Subcutaneous abdominal adipose tissue (tissue), 5 donors: ENCODE measurements at regions not wholly inside any gene's neighbourhood (a gene's known extent, or its start where the extent isn't known, plus 50 kb on each side); places are given as distances from the start of the nearest gene placed in this dataset.

Source experiments
- H3K27ac ChIP-seq: one replicate; pipeline ENCODE4 v1.7.0; 2013; ENCODE audit warnings: low read depth, mild to moderate bottlenecking, inconsistent platforms, low read length, moderate library complexity
- H3K27me3 ChIP-seq, 5 donors: one replicate each; pipeline ENCODE4 v1.7.0; 2013; ENCODE audit warnings: low read length in 5 of 5, inconsistent platforms in 1 of 5; ENCODE audit not compliant: control insufficient read depth in 5 of 5, insufficient read depth in 4 of 5
- H3K36me3 ChIP-seq, 5 donors: one replicate each; pipeline ENCODE4 v1.7.0; 2013; ENCODE audit warnings: low read length in 5 of 5; ENCODE audit not compliant: control insufficient read depth in 5 of 5, insufficient read depth in 5 of 5
- H3K4me1 ChIP-seq, 5 donors: one replicate each; pipeline ENCODE4 v1.7.0; 2013; ENCODE audit warnings: low read length in 5 of 5, mild to moderate bottlenecking in 3 of 5, moderate library complexity in 1 of 5; ENCODE audit not compliant: control insufficient read depth in 5 of 5, insufficient read depth in 5 of 5
- H3K4me3 ChIP-seq, 5 donors: one replicate each; pipeline ENCODE4 v1.7.0; 2013; ENCODE audit warnings: low read length in 5 of 5, low read depth in 1 of 5
- H3K9ac ChIP-seq, 5 donors: one replicate each; pipeline ENCODE4 v1.7.0; 2013; ENCODE audit warnings: low read length in 5 of 5, mild to moderate bottlenecking in 4 of 5, moderate library complexity in 3 of 5
- H3K9me3 ChIP-seq, 5 donors: one replicate each; pipeline ENCODE4 v1.7.0; 2013; ENCODE audit warnings: low read length in 5 of 5; ENCODE audit not compliant: control insufficient read depth in 5 of 5
- donor health status: healthy.
- donor health status: healthy.
- donor health status: healthy.
- donor health status: healthy.
- donor health status: healthy.

GRCh38 chr3:103002425-103003176 lies 567.8 kb downstream of the ZPLD1 start:
- H3K36me3 ChIP-seq: no peaks in the 10 kb centered on the region
- no peak overlapping the region for H3K9ac ChIP-seq
- peaks cover 3 to 28% (median 7%) of the 10 kb centered on the region in 5 donors for H3K4me1 ChIP-seq
- peak overlapping the region in 1 of 5 donors; percentile 37 for H3K4me3 ChIP-seq
- no peak overlapping the region for H3K27ac ChIP-seq
- H3K27me3 ChIP-seq: no peaks in the 10 kb centered on the region
- peaks cover 0 to under 1% (median 0%) of the 10 kb centered on the region in 5 donors for H3K9me3 ChIP-seq

GRCh38 chr3:103006526-103007183 lies 571.8 kb downstream of the ZPLD1 start:
- Histone ChIP-seq H3K4me1 (peaks cover 3 to 28% (median 7%) of the 10 kb centered on the region in 5 donors), H3K36me3 (no peaks in the 10 kb centered on the region), H3K27me3 (no peaks in the 10 kb centered on the region), H3K9ac (no peak overlapping the region), H3K27ac (no peak overlapping the region), H3K9me3 (no peaks in the 10 kb centered on the region), H3K4me3 (no peak overlapping the region)

GRCh38 chr3:103009609-103010008 lies 574.8 kb downstream of the ZPLD1 start:
- Histone ChIP-seq H3K9ac (no peak overlapping the region), H3K27me3 (no peaks in the 10 kb centered on the region), H3K27ac (no peak overlapping the region), H3K4me3 (no peak overlapping the region), H3K36me3 (no peaks in the 10 kb centered on the region), H3K9me3 (no peaks in the 10 kb centered on the region), H3K4me1 (peaks cover 3 to 14% (median 7%) of the 10 kb centered on the region in 5 donors)

DNA sequence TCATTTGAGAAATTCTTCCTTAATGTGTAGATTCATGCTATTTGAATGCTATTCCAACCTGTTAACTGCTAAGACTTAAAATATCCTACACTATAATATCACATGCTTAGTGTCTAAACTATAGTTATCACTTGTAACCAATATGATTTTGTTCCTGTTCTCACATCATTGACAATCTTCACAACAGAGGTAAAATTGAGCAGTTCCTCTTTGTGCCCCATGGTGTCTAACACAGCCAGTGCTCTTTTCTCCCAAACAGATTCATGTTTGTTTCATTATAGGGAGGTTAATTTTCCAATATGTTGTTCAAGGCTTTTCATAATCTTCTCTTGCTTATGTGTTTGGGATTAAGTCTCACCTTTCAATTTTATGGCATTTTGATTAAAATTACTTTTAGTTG lies 591.1 kb downstream of the ZPLD1 start:
- H3K9ac ChIP-seq: no peak overlapping the region
- H3K4me1 ChIP-seq: no peaks in the 10 kb centered on the region
- H3K36me3 ChIP-seq: no peaks in the 10 kb centered on the region
- H3K27me3 ChIP-seq: peaks cover 0 to 2% (median 0%) of the 10 kb centered on the region in 5 donors
- H3K27ac ChIP-seq: no peak overlapping the region
- H3K9me3 ChIP-seq: no peaks in the 10 kb centered on the region
- H3K4me3 ChIP-seq: no peak overlapping the region

GRCh38 chr3:103033841-103034240 lies 599.0 kb downstream of the ZPLD1 start:
- H3K27me3 ChIP-seq: no peaks in the 10 kb centered on the region
- no peaks in the 10 kb centered on the region for H3K9me3 ChIP-seq
- no peak overlapping the region for H3K27ac ChIP-seq
- H3K4me1 ChIP-seq: no peaks in the 10 kb centered on the region
- H3K36me3 ChIP-seq: no peaks in the 10 kb centered on the region
- no peak overlapping the region for H3K4me3 ChIP-seq
- H3K9ac ChIP-seq: no peak overlapping the region

DNA sequence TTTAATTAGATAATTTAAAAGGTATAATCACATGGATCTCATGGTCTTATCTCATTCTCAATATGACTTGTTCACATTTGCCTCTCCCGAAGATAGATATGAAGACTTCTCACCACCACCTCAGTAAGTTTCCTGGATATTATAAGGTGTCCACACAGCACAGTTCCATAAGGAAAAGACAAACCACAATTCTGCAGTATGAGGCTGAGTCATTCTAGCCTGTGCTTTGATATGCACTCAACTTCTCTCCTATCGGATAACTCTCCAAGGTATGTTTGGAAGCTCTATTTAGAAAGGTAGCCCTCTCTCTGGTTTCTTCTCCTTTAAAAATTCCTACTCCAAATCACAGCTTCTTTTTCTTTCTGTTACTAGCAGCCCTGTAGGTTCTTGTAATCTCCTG lies 612.8 kb downstream of the ZPLD1 start:
- Histone ChIP-seq H3K4me3 (no peak overlapping the region), H3K27ac (no peak overlapping the region), H3K36me3 (no peaks in the 10 kb centered on the region), H3K4me1 (peaks cover 0 to 17% (median 11%) of the 10 kb centered on the region in 5 donors), H3K27me3 (no peaks in the 10 kb centered on the region), H3K9ac (no peak overlapping the region), H3K9me3 (no peaks in the 10 kb centered on the region)

DNA sequence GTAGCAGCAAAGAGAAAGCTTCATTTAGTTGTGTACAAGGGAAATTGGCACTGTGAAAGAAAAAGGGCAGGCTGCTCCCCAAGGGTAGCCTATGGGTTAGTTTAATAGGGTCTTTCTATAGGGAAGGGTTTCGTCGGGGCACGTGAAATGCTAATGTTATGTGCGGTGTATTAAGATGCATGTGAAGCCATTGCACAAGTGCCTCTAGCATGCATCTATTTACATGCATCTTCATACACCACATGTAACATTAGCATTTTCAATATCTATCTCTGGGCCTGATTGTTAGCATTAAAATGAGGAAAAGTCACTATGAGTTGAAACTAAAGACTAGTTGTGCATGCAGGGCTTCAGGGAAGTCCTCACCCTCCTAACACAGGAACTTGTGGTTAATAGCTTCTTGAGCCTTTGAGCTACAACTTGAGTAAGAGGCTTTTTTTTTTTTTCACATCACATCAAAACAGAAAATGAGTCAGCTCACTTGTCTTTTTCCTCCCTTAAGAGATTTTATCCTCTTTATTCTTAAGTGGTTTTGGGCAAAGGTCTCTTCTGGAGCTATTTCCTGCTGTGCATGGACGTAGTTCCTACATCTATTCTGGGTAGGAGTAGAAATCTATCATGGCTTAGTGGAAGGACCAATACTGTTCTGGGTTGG lies 613.4 kb downstream of the ZPLD1 start:
- Histone ChIP-seq H3K4me1 (peaks cover 0 to 23% (median 16%) of the 10 kb centered on the region in 5 donors), H3K27me3 (no peaks in the 10 kb centered on the region), H3K4me3 (no peak overlapping the region), H3K27ac (no peak overlapping the region), H3K9me3 (no peaks in the 10 kb centered on the region), H3K36me3 (no peaks in the 10 kb centered on the region), H3K9ac (no peak overlapping the region)

- Histone ChIP-seq H3K36me3 (no peaks in the 10 kb centered on the region), H3K9me3 (no peaks in the 10 kb centered on the region), H3K4me1 (peaks cover 0 to 44% (median 35%) of the 10 kb centered on the region in 5 donors), H3K27me3 (no peaks in the 10 kb centered on the region), H3K9ac (peak overlapping the region in 1 of 5 donors; percentile 38), H3K27ac (peak overlapping the region; percentile 90), H3K4me3 (no peak overlapping the region)
Observed at GRCh38 chr3:103052236-103052830, 617.5 kb downstream of the ZPLD1 start.

DNA sequence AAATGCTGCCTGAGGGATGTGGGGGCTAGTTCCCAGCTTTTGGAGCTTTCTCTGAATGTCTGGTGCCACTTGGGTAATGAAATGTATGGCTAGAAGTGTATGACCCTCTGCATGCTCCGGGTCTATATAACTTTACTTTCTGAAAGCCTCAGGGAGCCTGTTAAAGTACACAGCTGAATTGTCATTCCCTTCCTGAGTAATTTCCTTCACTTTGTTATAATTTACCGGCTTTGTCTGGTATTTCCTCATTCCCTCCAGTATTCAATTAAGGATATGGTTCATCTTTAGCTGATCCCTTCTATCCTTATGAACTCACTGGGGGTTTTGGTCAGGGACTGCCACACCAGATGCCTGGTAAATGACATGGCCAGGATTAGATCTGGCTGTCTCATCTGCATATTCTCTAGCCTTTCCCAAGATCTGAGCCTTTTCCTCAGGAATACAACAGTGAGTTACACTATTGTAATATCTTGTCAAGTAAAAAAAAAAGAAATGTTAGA lies 620.3 kb downstream of the ZPLD1 start:
- H3K9ac ChIP-seq: no peak overlapping the region
- H3K4me3 ChIP-seq: no peak overlapping the region
- H3K27me3 ChIP-seq: no peaks in the 10 kb centered on the region
- no peaks in the 10 kb centered on the region for H3K9me3 ChIP-seq
- peaks cover 0 to 37% (median 32%) of the 10 kb centered on the region in 5 donors for H3K4me1 ChIP-seq
- no peak overlapping the region for H3K27ac ChIP-seq
- H3K36me3 ChIP-seq: no peaks in the 10 kb centered on the region
